Psoas muscle (tissue), 7 donors: ENCODE measurements at regions not wholly inside any gene's neighbourhood (a gene's known extent, or its start where the extent isn't known, plus 50 kb on each side); places are given as distances from the start of the nearest gene placed in this dataset.

Source experiments
- ATAC-seq, 4 donors: fragments of 200-7000 bp; cut with Tn5 transposase; one replicate each; pipeline ENCODE4 v1.9.1; 2020; ENCODE audit warnings: moderate library complexity in 3 of 4, mild to moderate bottlenecking in 2 of 4
- DNase-seq, 2 donors: peaks; one replicate each; pipeline ENCODE4 v3.0.0-alpha.2; 2020
- H3K27ac ChIP-seq: fragments of 200-600 bp; one replicate; pipeline ENCODE4 v1.8.0; 2022
- H3K27me3 ChIP-seq, 3 donors: fragments of 200-600 bp in 1 of 3; one replicate each; pipeline versions ENCODE4 v1.6.1 to v1.8.0; 2013 to 2022; ENCODE audit warnings: low read length in 2 of 3, mild to moderate bottlenecking in 2 of 3, moderate library complexity in 1 of 3; ENCODE audit not compliant: insufficient read depth in 3 of 3
- H3K36me3 ChIP-seq, 2 donors: fragments of 200-600 bp in 1 of 2; one replicate each; pipeline versions ENCODE4 v1.6.1 to v1.8.0; 2013 to 2022; ENCODE audit warnings: low read depth in 1 of 2, mild to moderate bottlenecking in 1 of 2, moderate library complexity in 1 of 2; ENCODE audit not compliant: insufficient read depth in 1 of 2
- H3K4me1 ChIP-seq: fragments of 200-600 bp; one replicate; pipeline ENCODE4 v1.8.0; 2022
- H3K4me3 ChIP-seq: fragments of 200-600 bp; one replicate; pipeline ENCODE4 v1.8.0; 2022; ENCODE audit warnings: mild to moderate bottlenecking
- H3K9me3 ChIP-seq: fragments of 200-600 bp; one replicate; pipeline ENCODE4 v1.8.0; 2022
- WGBS, 3 donors: extraction: QIAGEN DNeasy Blood & Tissue Kit; methylation state at CpG; one replicate each; pipeline versions ENCODE4 v1.1.6 to v1.1.7; 2013; 5-methylcytosine and 5-hydroxymethylcytosine counted together
- intact Hi-C, 2 donors: fragments of 100-400 bp; cut with DNase I; formaldehyde crosslinking; loops; one replicate each; pipeline versions ENCODE4 v1.11.0 to v1.14.2; 2022
- TF ChIP-seq, protein P1 (sequence below): fragments of 200-600 bp; IDR thresholded peaks from one replicate; pipeline ENCODE4 v1.8.0; 2022; ENCODE audit warnings: antibody characterized with exemption
- donor health status: healthy with polysubstance abuse.
- donor health status: DM: no; HTN: no; CAD: no; lungs with moderate emphysema.
- donor health status: Bipolar disorder and iron deficiency.
- donor health status: healthy.
- donor health status: DM: yes; HTN: yes; CAD: no.
- donor health status: DM: no; HTN: no; CAD: no.
- donor health status: DM: yes; HTN: yes; CAD: no.

GRCh38 chr9:84111726-84112125, 131.1 kb downstream of the RMI1 start:
- Histone ChIP-seq H3K4me3 (no peak overlapping the region), H3K36me3 (no peaks in the 10 kb centered on the region), H3K27ac (no peak overlapping the region), H3K4me1 (peaks cover 3% of the 10 kb centered on the region), H3K27me3 (no peaks in the 10 kb centered on the region), H3K9me3 (peaks cover 3% of the 10 kb centered on the region)
- 64 to 84% (median 70%) methylated on average over 3 of the region's 3 CpGs for WGBS, 3 donors
- no peak for ATAC-seq
- intact Hi-C loops: no loop called here
- no peak for DNase-seq
- TF ChIP-seq, protein P1, sequence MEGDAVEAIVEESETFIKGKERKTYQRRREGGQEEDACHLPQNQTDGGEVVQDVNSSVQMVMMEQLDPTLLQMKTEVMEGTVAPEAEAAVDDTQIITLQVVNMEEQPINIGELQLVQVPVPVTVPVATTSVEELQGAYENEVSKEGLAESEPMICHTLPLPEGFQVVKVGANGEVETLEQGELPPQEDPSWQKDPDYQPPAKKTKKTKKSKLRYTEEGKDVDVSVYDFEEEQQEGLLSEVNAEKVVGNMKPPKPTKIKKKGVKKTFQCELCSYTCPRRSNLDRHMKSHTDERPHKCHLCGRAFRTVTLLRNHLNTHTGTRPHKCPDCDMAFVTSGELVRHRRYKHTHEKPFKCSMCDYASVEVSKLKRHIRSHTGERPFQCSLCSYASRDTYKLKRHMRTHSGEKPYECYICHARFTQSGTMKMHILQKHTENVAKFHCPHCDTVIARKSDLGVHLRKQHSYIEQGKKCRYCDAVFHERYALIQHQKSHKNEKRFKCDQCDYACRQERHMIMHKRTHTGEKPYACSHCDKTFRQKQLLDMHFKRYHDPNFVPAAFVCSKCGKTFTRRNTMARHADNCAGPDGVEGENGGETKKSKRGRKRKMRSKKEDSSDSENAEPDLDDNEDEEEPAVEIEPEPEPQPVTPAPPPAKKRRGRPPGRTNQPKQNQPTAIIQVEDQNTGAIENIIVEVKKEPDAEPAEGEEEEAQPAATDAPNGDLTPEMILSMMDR: no peak

GRCh38 chr9:84121991-84122523, 141.5 kb downstream of the RMI1 start:
- Histone ChIP-seq H3K36me3 (no peaks in the 10 kb centered on the region), H3K27ac (no peak overlapping the region), H3K27me3 (no peaks in the 10 kb centered on the region), H3K4me3 (no peak overlapping the region), H3K4me1 (peaks cover 12% of the 10 kb centered on the region), H3K9me3 (no peaks in the 10 kb centered on the region)
- DNase-seq: no peak
- 38 to 59% (median 43%) methylated on average over 1 of the region's 1 CpG for WGBS, 3 donors
- ATAC-seq: peak in 1 of 4 donors; percentile 62
- intact Hi-C loops: no loop called here
- TF ChIP-seq, protein P1: no peak

- intact Hi-C loops: no loop called here
- Histone ChIP-seq H3K27ac (no peak overlapping the region), H3K27me3 (no peaks in the 10 kb centered on the region), H3K9me3 (no peaks in the 10 kb centered on the region), H3K4me3 (no peak overlapping the region), H3K4me1 (peaks cover 12% of the 10 kb centered on the region), H3K36me3 (no peaks in the 10 kb centered on the region)
- 44 to 87% (median 47%) methylated on average over 1 of the region's 1 CpG for WGBS, 3 donors
- TF ChIP-seq, protein P1: no peak
- DNase-seq: no peak
- no peak for ATAC-seq
Measured at GRCh38 chr9:84122572-84122971, 142.0 kb downstream of the RMI1 start.

DNA sequence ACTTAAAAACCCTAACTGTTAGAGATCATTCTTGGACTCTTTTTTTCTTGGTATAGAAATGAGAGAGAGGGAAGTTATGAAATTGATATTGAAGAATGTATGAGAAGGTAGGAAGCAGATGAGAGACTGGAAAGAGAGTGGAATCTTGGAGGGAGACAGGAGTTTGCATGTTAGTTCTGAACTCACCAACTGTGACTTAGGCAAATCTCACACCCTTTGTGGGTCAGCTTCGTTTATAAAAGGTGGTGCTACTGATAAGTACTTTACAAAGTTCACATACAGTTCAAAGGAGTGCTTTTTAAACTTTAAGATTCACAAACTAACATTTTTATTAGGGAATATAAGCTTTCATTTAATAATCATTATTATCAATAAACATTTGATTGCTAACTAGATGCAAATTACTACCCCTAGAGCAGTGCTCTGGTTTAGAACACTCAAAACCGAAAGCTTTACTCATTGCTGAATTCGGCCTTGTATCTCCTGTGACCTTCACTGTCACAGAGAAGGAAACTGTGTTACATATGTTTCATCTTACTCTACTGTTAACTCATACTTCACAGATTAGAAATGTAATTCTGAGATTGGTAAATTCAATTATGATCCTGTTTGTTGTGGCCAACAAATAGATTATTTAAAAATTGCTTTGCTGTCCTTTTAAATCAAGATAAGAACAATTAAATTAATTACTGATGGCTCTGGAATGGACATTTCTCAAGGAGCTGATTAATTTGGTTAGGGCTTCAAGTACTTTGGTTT, 143.2 kb downstream of the RMI1 start:
- Histone ChIP-seq H3K4me3 (no peak overlapping the region), H3K9me3 (no peaks in the 10 kb centered on the region), H3K27ac (no peak overlapping the region), H3K27me3 (no peaks in the 10 kb centered on the region), H3K4me1 (peaks cover 12% of the 10 kb centered on the region), H3K36me3 (no peaks in the 10 kb centered on the region)
- DNase-seq (no peak), ATAC-seq (no peak)
- intact Hi-C loops: no loop called here
- TF ChIP-seq, protein P1: no peak
- WGBS, 3 donors: 62 to 82% (median 66%) methylated on average over 3 of the region's 3 CpGs
